ENCODE measurements at regions not wholly inside any gene's neighbourhood (a gene's known extent, or its start where the extent isn't known, plus 50 kb on each side); places are given as distances from the start of the nearest gene placed in this dataset.

DNA sequence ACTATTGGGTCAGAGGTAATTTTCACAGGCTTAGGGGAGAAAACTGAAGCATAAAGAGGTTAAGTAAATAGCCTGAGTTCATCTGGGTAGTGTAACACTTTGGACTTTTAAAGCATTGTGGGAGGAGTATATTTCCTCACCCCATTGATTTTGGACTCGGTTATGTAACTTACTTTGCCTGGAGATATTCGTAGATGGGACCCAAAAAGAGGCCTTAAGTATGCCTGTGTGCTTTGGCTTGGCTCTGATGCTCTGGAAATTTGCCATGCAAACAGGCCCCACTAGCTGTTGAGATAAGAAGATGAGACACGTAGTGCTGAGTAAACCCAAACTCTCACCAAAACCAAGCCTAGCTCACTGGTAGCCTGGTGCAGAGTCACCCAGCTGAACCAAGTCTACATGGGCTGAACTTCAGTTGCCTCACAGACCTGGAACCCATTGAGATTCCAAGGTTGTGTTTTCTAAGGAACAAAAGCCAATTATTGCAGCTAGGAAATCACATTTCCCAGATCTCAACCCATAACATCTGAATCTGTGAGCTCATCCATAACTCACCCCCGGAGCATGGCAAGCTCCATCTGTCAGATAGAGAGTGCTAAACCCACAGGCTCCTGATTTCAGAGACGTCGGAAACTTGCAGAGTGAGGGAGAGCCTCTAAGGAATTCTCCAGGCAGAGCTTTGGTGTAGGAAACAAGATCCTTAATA, 536.0 kb upstream of the C16orf82 start:
- TF ChIP-seq, protein P1, sequence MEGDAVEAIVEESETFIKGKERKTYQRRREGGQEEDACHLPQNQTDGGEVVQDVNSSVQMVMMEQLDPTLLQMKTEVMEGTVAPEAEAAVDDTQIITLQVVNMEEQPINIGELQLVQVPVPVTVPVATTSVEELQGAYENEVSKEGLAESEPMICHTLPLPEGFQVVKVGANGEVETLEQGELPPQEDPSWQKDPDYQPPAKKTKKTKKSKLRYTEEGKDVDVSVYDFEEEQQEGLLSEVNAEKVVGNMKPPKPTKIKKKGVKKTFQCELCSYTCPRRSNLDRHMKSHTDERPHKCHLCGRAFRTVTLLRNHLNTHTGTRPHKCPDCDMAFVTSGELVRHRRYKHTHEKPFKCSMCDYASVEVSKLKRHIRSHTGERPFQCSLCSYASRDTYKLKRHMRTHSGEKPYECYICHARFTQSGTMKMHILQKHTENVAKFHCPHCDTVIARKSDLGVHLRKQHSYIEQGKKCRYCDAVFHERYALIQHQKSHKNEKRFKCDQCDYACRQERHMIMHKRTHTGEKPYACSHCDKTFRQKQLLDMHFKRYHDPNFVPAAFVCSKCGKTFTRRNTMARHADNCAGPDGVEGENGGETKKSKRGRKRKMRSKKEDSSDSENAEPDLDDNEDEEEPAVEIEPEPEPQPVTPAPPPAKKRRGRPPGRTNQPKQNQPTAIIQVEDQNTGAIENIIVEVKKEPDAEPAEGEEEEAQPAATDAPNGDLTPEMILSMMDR (IDR thresholded peaks at IDR 0.05; ENCODE audit: borderline replicate concordance, extremely low read depth, low read length, poor library complexity, severe bottlenecking): no peak
- no peak for TF ChIP-seq EZH2 (IDR thresholded peaks at IDR 0.05; ENCODE audit: borderline replicate concordance, low read depth, low read length, severe bottlenecking)

Measured in DND-41 (cell line).